HCT116 (cell line): ENCODE measurements at regions not wholly inside any gene's neighbourhood (a gene's known extent, or its start where the extent isn't known, plus 50 kb on each side); places are given as distances from the start of the nearest gene placed in this dataset.

Experiments
- ATAC-seq: fragments of 200-7000 bp; cut with Tn5 transposase; 2 replicates; pipeline ENCODE4 v1.9.1; 2020; ENCODE audit warnings: mild to moderate bottlenecking, moderate library complexity
- BruUV-seq: library from RNA; stranded (reverse); fragments of 400-500 nt; replicated peaks from 2 replicates; lab custom pipeline; 2021; lab: Mats Ljungman, UMichigan
- CTCF ChIA-PET: fragments of 300-600 bp; sonication (Branson Sonifier 250); formaldehyde crosslinking; loops from one replicate; lab custom pipeline; 2021; ENCODE audit warnings: antibody characterized with exemption; lab: Charles Lee
- POLR2A ChIA-PET: fragments of 300-600, 350-600 bp; sonication (Branson Sonifier 250); formaldehyde crosslinking; loops from one replicate; lab custom pipeline; 2021; ENCODE audit warnings: antibody characterized with exemption; lab: Charles Lee
- RAD21 ChIA-PET, 2 experiments: fragments of 300-600 bp; sonication (Branson Sonifier 250); formaldehyde crosslinking; loops; one replicate each; lab custom pipeline; 2023; ENCODE audit warnings: low total read pairs in 2 of 2; ENCODE audit not compliant: uncharacterized antibody in 2 of 2, unreplicated experiment in 2 of 2, low non-redundant PET in 1 of 2; lab: Charles Lee
- DNase-seq: peaks from one replicate; pipeline ENCODE4 v3.0.0-alpha.2; 2010; ENCODE audit warnings: low read depth, low spot score
- H2AFZ ChIP-seq: fragments of 200-600 bp; shearing (Covaris generic), sonication (generic); 2 replicates; pipeline ENCODE4 v1.6.1; 2017; ENCODE audit warnings: low read depth, mixed run types, mixed read lengths, antibody characterized with exemption, low read length; ENCODE audit not compliant: poor library complexity, severe bottlenecking
- H3K27ac ChIP-seq: 2 replicates; pipeline ENCODE4 v1.5.1; 2012; ENCODE audit warnings: low read depth, low read length
- H3K27me3 ChIP-seq: fragments of 200-600 bp; sonication (generic); 2 replicates; pipeline ENCODE4 v1.6.1; 2016; ENCODE audit warnings: mixed run types, low read length, mixed read lengths; ENCODE audit not compliant: insufficient read depth
- H3K36me3 ChIP-seq, 2 experiments: fragments of 200-500 bp in 1 of 2; fragments of 200-600 bp in 1 of 2; sonication (Bioruptor generic) in 1 of 2; sonication (generic) in 1 of 2; 2 replicates each; pipeline versions ENCODE4 v1.5.1 to v1.6.1; 2014 to 2016; ENCODE audit warnings: low read length in 2 of 2, inconsistent platforms in 1 of 2, mixed read lengths in 1 of 2, mixed run types in 1 of 2; ENCODE audit not compliant: insufficient read depth in 2 of 2, control insufficient read depth in 1 of 2
- H3K4me1 ChIP-seq, 2 experiments: fragments of 200-600 bp in 1 of 2; sonication (generic) in 1 of 2; 2 replicates each; pipeline versions ENCODE4 v1.5.1 to v1.6.1; 2012 to 2017; ENCODE audit warnings: low read length in 2 of 2, inconsistent platforms in 1 of 2, mild to moderate bottlenecking in 1 of 2, mixed read lengths in 1 of 2, mixed run types in 1 of 2, moderate library complexity in 1 of 2; ENCODE audit not compliant: insufficient read depth in 2 of 2, control insufficient read depth in 1 of 2
- H3K4me2 ChIP-seq: fragments of 200-600 bp; sonication (generic); 2 replicates; pipeline ENCODE4 v1.6.1; 2017; ENCODE audit warnings: mixed run types, low read length, mixed read lengths
- H3K4me3 ChIP-seq, 2 experiments: fragments of 200-600 bp in 1 of 2; sonication (generic) in 1 of 2; replicated peaks in 1 of 2; 2 replicates each; pipeline ENCODE4 v1.5.1; 2011 to 2016; ENCODE audit warnings: low read length in 2 of 2, control low read depth in 1 of 2, low read depth in 1 of 2, mild to moderate bottlenecking in 1 of 2, mixed read lengths in 1 of 2, mixed run types in 1 of 2
- H3K79me2 ChIP-seq: fragments of 200-600 bp; sonication (generic); 2 replicates; pipeline ENCODE4 v1.6.1; 2017; ENCODE audit warnings: mild to moderate bottlenecking, mixed run types, low read length, moderate library complexity, mixed read lengths; ENCODE audit not compliant: insufficient read depth
- H3K9ac ChIP-seq: fragments of 200-600 bp; sonication (generic); 2 replicates; pipeline ENCODE4 v1.6.1; 2016; ENCODE audit warnings: low read length, mixed read lengths
- H3K9me2 ChIP-seq: fragments of 200-600 bp; sonication (generic), shearing (Covaris generic); 2 replicates; pipeline ENCODE4 v1.6.1; 2017; ENCODE audit warnings: mixed run types, mild to moderate bottlenecking, moderate library complexity; ENCODE audit not compliant: insufficient read depth
- H3K9me3 ChIP-seq, 2 experiments: fragments of 200-500 bp in 1 of 2; fragments of 200-600 bp in 1 of 2; sonication (Bioruptor generic) in 1 of 2; sonication (generic) in 1 of 2; 2 replicates each; pipeline ENCODE4 v1.6.1; 2014 to 2017; ENCODE audit warnings: low read length in 2 of 2, mixed read lengths in 2 of 2, inconsistent platforms in 1 of 2, low read depth in 1 of 2, mild to moderate bottlenecking in 1 of 2, mixed run types in 1 of 2, moderate library complexity in 1 of 2; ENCODE audit not compliant: control insufficient read depth in 1 of 2, insufficient read depth in 1 of 2
- H4K20me1 ChIP-seq: fragments of 200-600 bp; sonication (generic), shearing (Covaris generic); 2 replicates; pipeline ENCODE4 v1.6.1; 2017; ENCODE audit warnings: mixed run types, mild to moderate bottlenecking, moderate library complexity; ENCODE audit not compliant: insufficient read depth
- ATF3 ChIP-seq: IDR thresholded peaks from 2 replicates; pipeline ENCODE4 v1.6.1; 2012
- CEBPB ChIP-seq: IDR thresholded peaks from 2 replicates; pipeline ENCODE4 v1.6.1; 2012; ENCODE audit warnings: low read depth
- CTCF ChIP-seq, 3 experiments: fragments of 200-600 bp in 1 of 3; sonication (generic) in 1 of 3; IDR thresholded peaks in 2 of 3; conservative IDR thresholded peaks in 1 of 3; 2 replicates each; pipeline ENCODE4 v1.5.1; 2012 to 2017; ENCODE audit warnings: low read depth in 2 of 3, low read length in 2 of 3, antibody characterized with exemption in 1 of 3, borderline replicate concordance in 1 of 3, control low read depth in 1 of 3, mild to moderate bottlenecking in 1 of 3, mixed read lengths in 1 of 3, mixed run types in 1 of 3, moderate library complexity in 1 of 3; ENCODE audit not compliant: insufficient read depth in 1 of 3
- EGR1 ChIP-seq: IDR thresholded peaks from 2 replicates; pipeline ENCODE4 v1.6.1; 2012; ENCODE audit warnings: low read depth
- EZH2 ChIP-seq: fragments of 200-600 bp; sonication (generic); IDR thresholded peaks from 2 replicates; pipeline ENCODE4 v1.6.1; 2017; ENCODE audit warnings: antibody characterized with exemption, mixed run types
- EZH2phosphoT487 ChIP-seq: fragments of 200-600 bp; IDR thresholded peaks from 2 replicates; pipeline ENCODE4 v1.6.1; 2018; ENCODE audit warnings: antibody characterized with exemption, borderline replicate concordance
- JUND ChIP-seq: IDR thresholded peaks from 2 replicates; pipeline ENCODE4 v1.6.1; 2012
- MAX ChIP-seq: IDR thresholded peaks from 2 replicates; pipeline ENCODE4 v1.6.1; 2012
- POLR2A ChIP-seq: IDR thresholded peaks from 2 replicates; pipeline ENCODE4 v1.7.0; 2011; ENCODE audit warnings: borderline replicate concordance; ENCODE audit not compliant: insufficient read depth, insufficient read length; ENCODE audit errors: extremely low read depth
- POLR2AphosphoS5 ChIP-seq: IDR thresholded peaks from 2 replicates; pipeline ENCODE4 v1.6.1; 2011; ENCODE audit warnings: mild to moderate bottlenecking, low read depth, low read length, moderate library complexity
- REST ChIP-seq: IDR thresholded peaks from 2 replicates; pipeline ENCODE4 v1.6.1; 2012; ENCODE audit warnings: low read depth
- SIN3A ChIP-seq: IDR thresholded peaks from 2 replicates; pipeline ENCODE4 v1.6.1; 2012; ENCODE audit warnings: low read depth
- TCF7L2 ChIP-seq: IDR thresholded peaks from 2 replicates; pipeline ENCODE4 v1.7.0; 2011; ENCODE audit warnings: borderline replicate concordance, inconsistent platforms; ENCODE audit not compliant: insufficient read depth, insufficient read length; ENCODE audit errors: extremely low read depth
- ZFX ChIP-seq: fragments of 450-650 bp; IDR thresholded peaks from 2 replicates; pipeline ENCODE4 v1.6.1; 2017
- ZNF274 ChIP-seq: fragments of 200-500 bp; sonication (Bioruptor generic); IDR thresholded peaks from 2 replicates; pipeline ENCODE4 v1.6.1; 2014; ENCODE audit warnings: mild to moderate bottlenecking, low read depth, low read length, inconsistent platforms
- intact Hi-C: fragments of 100-400 bp; cut with micrococcal nuclease; formaldehyde crosslinking; loops from 2 replicates; pipeline ENCODE4 v1.10.0; 2022

GRCh38 chr4:157898836-157899605 is 273.8 kb downstream of the GASK1B start:
- Histone ChIP-seq H4K20me1 (no peaks in the 10 kb centered on the region), H3K9ac (no peak overlapping the region), H3K27ac (no peak overlapping the region), H3K4me3 (no peak overlapping the region), H3K9me2 (no peaks in the 10 kb centered on the region), H3K79me2 (no peaks in the 10 kb centered on the region), H3K9me3 (no peaks in the 10 kb centered on the region), H3K4me2 (no peak overlapping the region), H3K36me3 (no peaks in the 10 kb centered on the region), H3K27me3 (no peaks in the 10 kb centered on the region), H3K4me1 (no peaks in the 10 kb centered on the region), H2AFZ (no peak overlapping the region)
- BruUV-seq: no TSS peak
- ChIA-PET RAD21 (no interaction called here), CTCF (no interaction called here), POLR2A (no interaction called here)
- TF ChIP-seq ZFX (no peak), REST (no peak), CEBPB (no peak), MAX (no peak), ATF3 (no peak), EGR1 (no peak), TCF7L2 (no peak), SIN3A (no peak), ZNF274 (no peak), EZH2 (no peak), EZH2phosphoT487 (no peak), CTCF (IDR thresholded peaks at IDR 0.05 in 2 of 3, conservative IDR thresholded peaks at IDR 0.05 in 1 of 3; ENCODE audit: borderline replicate concordance in 1 of 3, insufficient read depth in 1 of 3, low read depth in 2 of 3, low read length in 2 of 3) (no peak), POLR2AphosphoS5 (no peak), POLR2A (no peak), JUND (no peak)
- ATAC-seq (no peak), DNase-seq (no peak)
- intact Hi-C loops: no loop called here
